Femur (tissue), 1 donor: ENCODE measurements at regions not wholly inside any gene's neighbourhood (a gene's known extent, or its start where the extent isn't known, plus 50 kb on each side); places are given as distances from the start of the nearest gene placed in this dataset.

Experiments used
- DNase-seq: peaks from one replicate; pipeline ENCODE4 v3.0.0-alpha.2; 2017

- DNase-seq: no peak
Measured at GRCh38 chr3:168885028-168885427, 778.5 kb downstream of the MECOM start.

DNA sequence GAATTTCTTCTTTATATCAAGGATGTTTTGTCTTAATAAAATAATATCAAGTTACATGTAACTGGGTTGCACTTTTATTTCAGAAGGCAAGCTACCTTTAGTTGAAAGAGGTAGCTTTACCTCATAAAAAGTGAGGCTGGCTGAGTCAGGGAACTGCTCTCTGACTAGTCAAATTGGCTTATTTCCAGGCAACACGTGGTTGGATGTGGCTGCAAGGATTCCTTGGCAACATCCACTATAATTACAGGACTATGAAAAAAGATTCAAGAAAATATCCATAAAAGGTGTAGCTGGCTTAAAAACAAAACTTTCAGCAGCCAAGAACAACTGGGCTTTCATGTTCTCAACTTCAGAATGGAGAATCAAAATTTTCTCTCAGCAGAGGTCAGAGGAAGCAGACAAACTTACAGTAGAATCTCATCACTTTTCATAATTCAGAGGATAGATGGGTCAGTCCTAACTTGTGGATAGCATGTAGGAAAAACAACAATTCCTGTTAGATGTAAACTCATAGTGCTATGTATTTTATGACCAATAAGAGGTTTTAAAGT, 779.1 kb downstream of the MECOM start:
- DNase-seq: peak; percentile 78

GRCh38 chr3:168883145-168883544, 780.4 kb downstream of the MECOM start:
- no peak for DNase-seq

GRCh38 chr3:168881804-168882203, 781.7 kb downstream of the MECOM start:
- DNase-seq: no peak

- no peak for DNase-seq
Measured at GRCh38 chr3:168878655-168879054, 782.9 kb upstream of the GOLIM4 start.

- no peak for DNase-seq
Measured at GRCh38 chr3:168877899-168878298, 782.2 kb upstream of the GOLIM4 start.

DNA sequence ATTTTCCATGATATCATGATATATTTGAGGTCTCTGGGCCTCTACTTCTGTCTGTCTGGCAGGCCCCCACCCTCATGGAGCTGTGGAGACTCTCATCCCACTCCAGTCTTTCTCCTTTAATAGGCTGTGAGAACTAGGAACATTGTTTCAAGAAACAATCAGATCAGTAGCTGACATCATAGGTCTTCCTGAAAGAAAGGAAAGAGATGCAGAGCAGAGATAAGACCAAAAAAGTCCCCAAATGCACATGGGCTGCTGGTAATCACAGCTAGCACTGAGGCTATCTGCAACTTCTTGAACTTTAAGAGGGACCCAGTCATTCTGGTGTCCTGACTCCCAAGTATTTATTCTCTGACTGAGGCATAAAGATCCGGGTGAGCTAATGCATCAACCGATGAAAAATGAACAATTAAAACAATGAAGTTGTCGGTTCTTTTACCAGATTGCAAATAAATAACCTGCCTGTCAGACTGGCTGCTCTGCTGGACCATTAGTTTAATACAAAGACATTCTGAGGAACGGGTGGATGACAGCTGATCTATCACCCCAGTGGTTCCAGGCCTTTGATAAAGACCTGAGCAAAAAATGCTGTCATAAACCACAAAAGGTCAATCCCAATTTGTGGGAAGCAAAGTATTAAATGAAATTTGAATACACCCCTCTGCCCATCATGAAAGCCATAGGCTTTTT, 780.8 kb upstream of the GOLIM4 start:
- DNase-seq: no peak

DNA sequence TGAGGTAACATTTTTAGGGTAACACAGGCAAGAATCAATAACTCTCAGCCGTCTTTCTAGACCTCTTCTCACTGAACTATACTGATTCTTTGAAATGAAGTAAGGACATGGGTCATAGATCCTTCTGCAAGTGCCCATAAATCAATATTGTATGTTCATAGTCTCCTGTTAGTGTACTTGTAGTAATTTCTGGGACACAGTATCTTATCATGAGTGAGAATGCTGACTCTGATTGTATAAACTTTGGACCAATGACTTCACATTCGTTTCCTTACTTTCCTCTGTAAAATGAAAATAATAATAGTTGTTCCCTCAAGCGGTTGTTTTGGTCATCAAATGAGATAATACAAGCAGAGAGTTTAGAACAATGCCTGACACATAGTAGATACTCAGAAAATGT, 777.1 kb upstream of the GOLIM4 start:
- no peak for DNase-seq

GRCh38 chr3:168870892-168871291, 775.2 kb upstream of the GOLIM4 start:
- no peak for DNase-seq

DNA sequence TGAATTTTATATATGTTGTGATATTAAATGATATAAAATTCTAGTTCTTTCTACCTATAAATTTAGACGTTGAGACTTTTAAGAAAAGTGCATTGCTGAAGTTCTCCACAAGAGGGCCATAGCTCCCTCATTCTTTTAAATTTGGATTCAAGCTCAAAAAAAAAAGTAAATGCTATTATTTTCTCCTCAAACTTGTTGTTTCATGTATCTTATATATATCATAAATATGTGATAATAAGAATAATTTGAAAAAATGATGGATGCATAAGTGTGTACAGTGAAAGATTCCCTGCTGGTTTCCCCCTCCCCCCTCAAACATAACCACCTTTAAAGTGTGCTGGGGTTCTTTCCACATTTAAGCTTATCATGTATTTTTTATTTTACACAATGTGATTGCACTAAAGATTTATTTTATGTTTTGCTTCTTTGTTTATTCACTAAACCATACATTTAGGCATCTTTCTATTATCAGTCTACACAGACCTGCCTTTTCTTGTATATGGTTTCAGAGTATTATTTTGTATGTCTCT, 769.4 kb upstream of the GOLIM4 start:
- no peak for DNase-seq

DNA sequence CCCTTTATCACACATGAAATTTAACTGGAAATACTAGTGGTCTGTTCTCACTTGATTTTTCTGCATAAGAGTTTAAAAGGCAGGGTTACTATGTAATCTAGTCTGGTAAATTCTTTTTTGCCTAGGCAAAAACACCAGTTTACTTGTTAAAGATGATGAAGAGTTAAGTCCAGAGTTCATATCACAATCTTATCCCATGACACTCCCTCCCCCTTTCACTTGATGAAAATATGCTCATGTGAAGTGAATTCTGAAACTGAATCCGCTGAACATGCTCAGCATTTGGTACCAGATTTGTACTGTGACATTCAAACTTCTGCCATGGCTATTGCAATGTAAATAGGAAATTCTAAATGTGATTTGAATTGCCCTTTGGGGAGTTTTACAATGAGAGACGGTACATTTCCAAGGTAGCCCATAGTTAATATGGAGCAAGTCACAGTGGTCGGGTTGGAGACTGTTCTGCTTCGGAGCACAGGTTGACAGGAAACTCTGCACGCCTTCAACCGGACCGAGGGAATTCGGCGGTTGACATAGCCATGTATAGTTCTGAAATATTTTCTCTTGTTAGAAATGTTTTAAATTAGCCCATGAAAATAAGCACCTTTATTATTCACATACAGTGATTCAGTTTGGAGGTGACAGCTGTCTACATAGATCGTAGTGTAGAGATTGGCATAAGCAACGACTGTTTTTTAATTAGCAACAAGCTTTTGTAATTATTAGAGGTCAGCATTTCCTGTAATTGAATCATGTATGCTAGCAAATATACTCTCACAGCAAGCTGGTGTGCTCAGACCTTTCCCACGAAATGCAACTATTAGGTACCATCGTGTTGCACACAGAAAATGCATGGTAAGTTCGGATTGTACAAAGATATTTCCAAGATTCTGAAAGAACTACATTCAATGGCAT, 768.6 kb upstream of the GOLIM4 start:
- no peak for DNase-seq

DNA sequence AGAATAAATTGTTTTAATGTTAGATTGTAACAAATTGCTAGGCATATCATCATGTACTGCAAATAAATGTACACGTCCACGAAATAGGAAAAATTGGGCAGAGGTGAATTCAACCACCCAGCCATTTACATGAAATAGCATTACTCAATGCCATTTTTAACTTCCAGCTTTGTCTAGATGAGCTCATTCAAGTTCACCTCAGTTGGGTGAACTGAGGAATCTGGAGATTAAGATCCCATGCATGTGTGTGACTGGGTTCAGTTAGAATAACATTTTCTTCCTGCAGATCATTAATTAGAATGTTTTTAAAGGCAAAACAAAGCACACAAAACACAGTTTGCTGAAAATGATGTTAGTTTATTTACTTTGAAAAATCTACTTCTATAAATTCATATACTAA, 767.8 kb upstream of the GOLIM4 start:
- no peak for DNase-seq

GRCh38 chr3:168862466-168862865, 766.7 kb upstream of the GOLIM4 start:
- no peak for DNase-seq

DNA sequence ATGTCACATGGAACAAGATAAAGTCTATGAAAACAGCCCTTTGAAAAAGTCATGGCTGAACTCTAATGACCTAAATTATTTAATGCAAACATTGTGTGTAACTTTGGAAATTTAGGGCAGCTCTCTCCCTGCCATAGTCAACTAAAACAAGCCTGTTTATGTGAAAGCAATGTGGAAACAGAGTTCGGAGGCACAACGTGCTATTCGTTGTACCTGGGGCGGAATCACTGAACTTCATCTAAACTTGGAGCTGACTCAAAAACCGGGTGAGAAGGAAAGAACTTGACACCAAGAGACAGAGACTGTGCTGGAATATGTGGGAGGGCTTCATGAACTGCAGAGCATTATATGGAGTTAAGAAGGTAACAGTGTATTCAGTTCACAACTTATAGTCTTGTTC, 764.9 kb upstream of the GOLIM4 start:
- DNase-seq: no peak

DNA sequence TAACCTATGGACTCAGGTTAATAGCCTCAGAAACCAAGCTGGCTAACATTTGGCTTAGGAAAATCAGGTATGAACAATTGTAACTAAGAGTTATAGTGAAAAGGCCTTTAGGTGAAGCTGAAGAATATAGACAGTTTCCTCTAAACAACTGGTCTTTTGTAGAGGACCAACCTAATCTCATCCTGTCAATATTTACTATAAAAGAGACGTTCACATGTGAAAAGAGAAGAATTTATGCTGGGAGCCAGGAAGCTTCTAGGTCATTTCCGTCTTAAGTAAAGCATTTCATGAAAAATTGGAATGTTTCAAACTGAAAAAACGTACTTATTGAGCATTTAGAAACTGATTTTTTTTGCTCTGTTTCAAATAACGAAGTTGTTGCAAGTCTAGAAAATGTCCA, 764.3 kb upstream of the GOLIM4 start:
- DNase-seq: no peak

- no peak for DNase-seq
Measured at GRCh38 chr3:168859574-168859973, 763.9 kb upstream of the GOLIM4 start.

DNA sequence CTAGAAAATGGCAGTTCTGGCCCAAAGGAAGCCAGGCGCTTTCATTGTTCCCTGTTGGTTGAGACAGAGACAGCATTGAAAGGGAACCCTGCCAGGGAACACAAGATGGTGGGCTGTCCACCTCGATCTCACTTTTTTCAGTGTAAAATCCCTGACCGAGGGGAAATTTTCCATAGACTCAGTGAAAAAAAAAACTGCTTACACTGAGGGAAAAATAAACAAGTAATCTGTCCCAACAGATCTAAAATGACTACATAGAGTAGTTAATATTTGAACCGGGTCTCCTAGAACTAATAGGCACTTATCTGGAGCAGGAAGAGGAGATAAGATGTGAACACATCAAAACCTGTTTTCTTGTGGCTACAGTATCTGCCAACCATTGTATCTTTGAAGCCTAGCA, 763.4 kb upstream of the GOLIM4 start:
- no peak for DNase-seq

GRCh38 chr3:168858327-168858726, 762.6 kb upstream of the GOLIM4 start:
- DNase-seq: no peak

DNA sequence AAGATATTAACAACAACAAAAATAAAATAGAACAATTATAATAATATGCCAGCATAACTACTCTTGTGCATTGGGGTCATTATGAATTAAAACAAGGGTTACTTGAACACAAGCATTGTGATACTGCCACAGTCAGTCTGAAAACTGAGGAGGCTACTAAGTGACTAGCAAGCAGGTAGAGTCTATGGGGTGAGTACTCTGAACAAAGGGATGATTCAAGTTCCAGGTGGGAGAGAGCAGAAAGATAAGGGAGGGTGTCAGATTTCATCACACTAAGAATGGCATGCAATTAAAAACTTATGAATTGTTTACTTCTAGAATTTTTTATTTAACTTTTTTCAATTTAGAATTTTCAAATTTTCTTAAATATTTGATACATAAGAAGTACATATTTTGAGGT, 754.4 kb upstream of the GOLIM4 start:
- no peak for DNase-seq

GRCh38 chr3:168847291-168847883, 751.7 kb upstream of the GOLIM4 start:
- peak; percentile 26 for DNase-seq

- DNase-seq: no peak
Measured at GRCh38 chr3:168844894-168845482, 749.3 kb upstream of the GOLIM4 start.

- DNase-seq: no peak
Measured at GRCh38 chr3:168844472-168844871, 748.7 kb upstream of the GOLIM4 start.

DNA sequence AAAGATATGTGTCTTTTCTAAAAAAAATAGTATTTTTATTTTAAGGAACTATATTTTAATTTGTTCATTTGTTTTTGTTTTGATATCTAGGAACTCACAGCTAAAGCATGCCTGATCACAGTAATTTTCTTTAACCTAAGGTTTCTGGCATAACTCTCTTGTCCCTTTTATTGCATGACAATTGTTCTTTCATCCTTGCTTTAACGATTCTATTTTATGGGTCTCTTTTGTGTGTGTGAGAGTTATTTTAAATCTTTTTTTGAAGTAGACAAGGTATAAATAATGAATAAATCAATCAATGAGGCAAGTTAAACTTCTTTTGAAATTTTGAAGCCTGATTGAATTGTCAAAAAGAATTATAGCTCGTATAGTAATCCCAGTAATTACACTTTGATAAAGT, 747.8 kb upstream of the GOLIM4 start:
- DNase-seq: no peak
